BLaER1 treated with 17β-estradiol and CSF1 and Interleukin-3, amounts not matched to agents 10 nM and 100 nM (cell line): ENCODE measurements at regions not wholly inside any gene's neighbourhood (a gene's known extent, or its start where the extent isn't known, plus 50 kb on each side); places are given as distances from the start of the nearest gene placed in this dataset.

Experiments
- H3K27ac ChIP-seq, 11 experiments: shearing (Covaris generic); formaldehyde crosslinking; 2 replicates each; pipeline ENCODE4 v1.8.1; 2022
- H3K27me3 ChIP-seq, 11 experiments: shearing (Covaris generic); formaldehyde crosslinking; 2 replicates each; pipeline ENCODE4 v1.8.1; 2022
- H3K36me3 ChIP-seq, 11 experiments: shearing (Covaris generic); formaldehyde crosslinking; 2 replicates each; pipeline ENCODE4 v1.8.1; 2022
- H3K4me1 ChIP-seq, 10 experiments: shearing (Covaris generic); formaldehyde crosslinking; 2 replicates each; pipeline ENCODE4 v1.8.1; 2022
- H3K4me2 ChIP-seq, 11 experiments: shearing (Covaris generic); formaldehyde crosslinking; 2 replicates each; pipeline ENCODE4 v1.8.1; 2022
- H3K4me3 ChIP-seq, 10 experiments: shearing (Covaris generic); formaldehyde crosslinking; 2 replicates each; pipeline ENCODE4 v1.8.1; 2022
- H3K9ac ChIP-seq, 11 experiments: shearing (Covaris generic); formaldehyde crosslinking; 2 replicates each; pipeline ENCODE4 v1.8.1; 2022
- H3K9me3 ChIP-seq, 11 experiments: shearing (Covaris generic); formaldehyde crosslinking; replicated peaks in 1 of 11; 2 replicates each; pipeline ENCODE4 v1.8.1; 2022
- H4K20me1 ChIP-seq, 11 experiments: shearing (Covaris generic); formaldehyde crosslinking; 2 replicates each; pipeline ENCODE4 v1.8.1; 2022
- Cebpa-rat ChIP-seq, 11 experiments: shearing (Covaris generic); IDR thresholded peaks; 2 replicates each; pipeline ENCODE4 v1.8.1; 2022

- no peaks in the 10 kb centered on the region for H3K9me3 ChIP-seq
- no peaks in the 10 kb centered on the region for H3K4me1 ChIP-seq
- H3K9ac ChIP-seq = no peak overlapping the region
- no peak overlapping the region for H3K4me3 ChIP-seq
- H3K27ac ChIP-seq = no peak overlapping the region
- H4K20me1 ChIP-seq = no peaks in the 10 kb centered on the region
- no peak overlapping the region for H3K4me2 ChIP-seq
- no peak for TF ChIP-seq Cebpa-rat (IDR thresholded peaks at IDR 0.05)
- H3K27me3 ChIP-seq = no peaks in the 10 kb centered on the region
- no peaks in the 10 kb centered on the region for H3K36me3 ChIP-seq
Measured at GRCh38 chr19:31963746-31964145, 381.7 kb upstream of the ZNF507 start.

GRCh38 chr19:31969016-31969415 is 376.4 kb upstream of the ZNF507 start:
- H3K4me1 ChIP-seq = peaks cover 0 to 5% (median 0%) of the 10 kb centered on the region in 10 experiments; a peak in 3 of 20 replicates
- H3K27ac ChIP-seq = no peak overlapping the region
- no peaks in the 10 kb centered on the region for H3K36me3 ChIP-seq
- no peak for TF ChIP-seq Cebpa-rat (IDR thresholded peaks at IDR 0.05)
- H3K9me3 ChIP-seq = no peaks in the 10 kb centered on the region
- no peak overlapping the region for H3K4me2 ChIP-seq
- H3K27me3 ChIP-seq = no peaks in the 10 kb centered on the region
- H3K4me3 ChIP-seq = no peak overlapping the region
- H4K20me1 ChIP-seq = no peaks in the 10 kb centered on the region
- no peak overlapping the region for H3K9ac ChIP-seq

DNA sequence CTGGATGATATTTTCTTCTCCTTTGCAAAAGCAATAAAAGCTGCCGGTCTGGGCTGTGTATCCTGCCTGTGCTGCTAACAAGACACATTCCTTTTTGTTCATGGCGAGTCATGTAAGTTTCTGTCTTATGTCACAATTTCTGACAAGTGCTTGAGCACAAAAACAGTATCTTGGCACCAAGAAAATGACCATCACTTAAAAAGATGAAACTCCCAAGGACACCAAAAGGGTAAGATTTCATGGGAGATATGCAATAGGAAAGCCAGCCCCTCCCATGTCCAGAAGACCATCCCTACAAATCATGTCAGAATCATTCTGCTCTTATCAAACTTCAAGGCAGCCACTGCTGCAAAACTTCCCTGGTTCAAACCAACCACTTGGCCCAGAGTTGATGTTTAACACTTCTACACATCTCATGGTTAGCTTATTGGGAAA is 375.4 kb upstream of the ZNF507 start:
- no peak overlapping the region for H3K4me3 ChIP-seq
- no peaks in the 10 kb centered on the region for H4K20me1 ChIP-seq
- H3K4me2 ChIP-seq = no peak overlapping the region
- H3K27ac ChIP-seq = no peak overlapping the region
- H3K27me3 ChIP-seq = no peaks in the 10 kb centered on the region
- no peak for TF ChIP-seq Cebpa-rat (IDR thresholded peaks at IDR 0.05)
- no peaks in the 10 kb centered on the region for H3K9me3 ChIP-seq
- H3K9ac ChIP-seq = no peak overlapping the region
- H3K36me3 ChIP-seq = no peaks in the 10 kb centered on the region
- H3K4me1 ChIP-seq = peaks cover 0 to 6% (median 4%) of the 10 kb centered on the region in 10 experiments; a peak in 5 of 20 replicates

GRCh38 chr19:31974290-31974689 is 371.1 kb upstream of the ZNF507 start:
- Histone ChIP-seq H3K4me1 (peaks cover 0 to 10% (median 5%) of the 10 kb centered on the region in 10 experiments; a peak in 8 of 20 replicates), H3K27ac (no peak overlapping the region), H3K9ac (no peak overlapping the region), H3K9me3 (no peaks in the 10 kb centered on the region), H3K27me3 (no peaks in the 10 kb centered on the region), H3K4me2 (no peak overlapping the region), H4K20me1 (no peaks in the 10 kb centered on the region), H3K4me3 (no peak overlapping the region), H3K36me3 (no peaks in the 10 kb centered on the region)
- no peak for TF ChIP-seq Cebpa-rat (IDR thresholded peaks at IDR 0.05)

DNA sequence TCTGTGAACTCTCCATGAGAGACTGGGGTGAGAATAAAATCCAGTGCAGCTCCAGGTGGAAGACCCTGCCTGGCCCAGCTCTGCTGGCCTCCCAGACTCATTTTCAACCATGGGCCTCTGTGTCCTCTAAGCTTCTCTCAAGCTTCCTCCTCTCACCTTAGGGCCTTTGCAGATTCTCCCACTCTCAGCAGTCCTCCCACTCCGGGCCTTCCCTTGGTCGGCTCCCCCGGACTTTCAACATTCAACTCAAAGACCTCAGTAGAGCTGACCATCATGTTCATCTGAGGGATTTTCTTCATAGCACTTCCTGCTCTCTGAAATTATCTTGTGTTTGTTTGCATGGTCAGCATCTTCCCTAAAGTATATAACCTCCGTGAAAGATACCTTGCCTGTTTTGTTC is 370.5 kb upstream of the ZNF507 start:
- TF ChIP-seq Cebpa-rat (IDR thresholded peaks at IDR 0.05) = no peak
- Histone ChIP-seq H3K9ac (no peak overlapping the region), H3K27ac (no peak overlapping the region), H3K4me2 (no peak overlapping the region), H3K4me3 (no peak overlapping the region), H3K36me3 (no peaks in the 10 kb centered on the region), H3K9me3 (no peaks in the 10 kb centered on the region), H3K4me1 (peaks cover 0 to 10% (median 5%) of the 10 kb centered on the region in 10 experiments; a peak in 8 of 20 replicates), H4K20me1 (no peaks in the 10 kb centered on the region), H3K27me3 (no peaks in the 10 kb centered on the region)

- no peak overlapping the region for H3K4me3 ChIP-seq
- no peak overlapping the region for H3K27ac ChIP-seq
- H3K4me1 ChIP-seq = peaks cover 0 to 10% (median 5%) of the 10 kb centered on the region in 10 experiments; a peak in 8 of 20 replicates
- H3K36me3 ChIP-seq = no peaks in the 10 kb centered on the region
- no peak overlapping the region for H3K9ac ChIP-seq
- no peak overlapping the region for H3K4me2 ChIP-seq
- no peaks in the 10 kb centered on the region for H3K9me3 ChIP-seq
- no peaks in the 10 kb centered on the region for H3K27me3 ChIP-seq
- TF ChIP-seq Cebpa-rat (IDR thresholded peaks at IDR 0.05) = no peak
- H4K20me1 ChIP-seq = no peaks in the 10 kb centered on the region
Measured at GRCh38 chr19:31975461-31975860, 369.9 kb upstream of the ZNF507 start.

GRCh38 chr19:31976775-31977536 is 368.5 kb upstream of the ZNF507 start:
- no peak for TF ChIP-seq Cebpa-rat (IDR thresholded peaks at IDR 0.05)
- H3K27me3 ChIP-seq = no peaks in the 10 kb centered on the region

DNA sequence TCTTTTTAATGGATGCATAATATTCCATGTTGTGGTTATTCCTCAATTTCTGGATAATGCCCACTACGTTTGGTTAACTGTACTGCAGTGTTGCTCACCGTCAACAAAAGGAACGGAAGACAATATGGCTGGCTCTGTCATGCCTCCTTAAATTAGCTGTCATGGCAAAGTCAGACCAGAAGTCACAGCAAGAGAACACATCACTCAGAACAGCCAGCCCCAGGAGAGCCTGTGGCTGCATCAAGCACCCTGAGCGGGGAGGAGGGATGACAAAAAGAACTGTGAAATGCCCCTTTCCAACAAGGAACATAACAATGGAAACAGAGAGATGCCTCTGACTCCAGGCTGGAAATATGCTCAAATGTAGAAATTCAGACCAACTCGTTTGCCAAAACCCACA is 366.0 kb upstream of the ZNF507 start:
- Histone ChIP-seq H3K9me3 (peaks cover 0 to 3% (median 0%) of the 10 kb centered on the region in 11 experiments; a peak in 1 of 22 replicates), H3K9ac (no peak overlapping the region), H3K36me3 (no peaks in the 10 kb centered on the region), H3K4me3 (no peak overlapping the region), H3K27ac (no peak overlapping the region), H3K4me1 (peaks cover 0 to 8% (median 0%) of the 10 kb centered on the region in 10 experiments; a peak in 5 of 20 replicates), H4K20me1 (no peaks in the 10 kb centered on the region; a peak in 1 of 22 replicates), H3K27me3 (no peaks in the 10 kb centered on the region), H3K4me2 (no peak overlapping the region)
- TF ChIP-seq Cebpa-rat (IDR thresholded peaks at IDR 0.05) = no peak

More at GRCh38 chr19:31976775-31977536, 368.5 kb upstream of the ZNF507 start:
- Histone ChIP-seq H3K4me3 (no peak overlapping the region), H3K4me2 (no peak overlapping the region), H4K20me1 (no peaks in the 10 kb centered on the region), H3K9ac (no peak overlapping the region), H3K36me3 (no peaks in the 10 kb centered on the region), H3K9me3 (no peaks in the 10 kb centered on the region), H3K4me1 (peaks cover 0 to 10% (median 5%) of the 10 kb centered on the region in 10 experiments; a peak in 8 of 20 replicates), H3K27ac (no peak overlapping the region)

- no peaks in the 10 kb centered on the region; a peak in 1 of 22 replicates for H4K20me1 ChIP-seq
- peaks cover 1 to 10% (median 5%) of the 10 kb centered on the region in 11 experiments; a peak in 18 of 22 replicates for H3K9me3 ChIP-seq
- no peaks in the 10 kb centered on the region for H3K36me3 ChIP-seq
- H3K9ac ChIP-seq = no peak overlapping the region
- no peak overlapping the region for H3K4me2 ChIP-seq
- no peak for TF ChIP-seq Cebpa-rat (IDR thresholded peaks at IDR 0.05)
- peaks cover 0 to 6% (median 0%) of the 10 kb centered on the region in 10 experiments; a peak in 3 of 20 replicates for H3K4me1 ChIP-seq
- H3K27me3 ChIP-seq = no peaks in the 10 kb centered on the region
- H3K4me3 ChIP-seq = no peak overlapping the region
- H3K27ac ChIP-seq = no peak overlapping the region
Measured at GRCh38 chr19:31979949-31980670, 365.3 kb upstream of the ZNF507 start.
